K562 (cell line): ENCODE measurements at regions not wholly inside any gene's neighbourhood (a gene's known extent, or its start where the extent isn't known, plus 50 kb on each side); places are given as distances from the start of the nearest gene placed in this dataset.

Experiments
- ATAC-seq: fragments of 200-7000 bp; cut with Tn5 transposase; 3 replicates; pipeline ENCODE4 v1.9.1; 2020; ENCODE audit warnings: moderate library complexity
- BruUV-seq: library from RNA; stranded (reverse); fragments of 400-500 nt; replicated peaks from 2 replicates; lab custom pipeline; 2021; lab: Mats Ljungman, UMichigan
- CTCF ChIA-PET: fragments of 300-600 bp; formaldehyde crosslinking; extraction: SDS; loops from one replicate; lab custom pipeline; 2021; ENCODE audit warnings: low intra/inter-chr PET ratio; lab: Yijun Ruan, JAX
- POLR2A ChIA-PET: fragments of 300-600, 350-650 bp; sonication (Branson Sonifier 250); formaldehyde crosslinking; extraction: SDS; loops from one replicate; lab custom pipeline; 2021; ENCODE audit warnings: antibody characterized with exemption, inconsistent platforms; lab: Yijun Ruan, JAX
- DNase-seq, 4 experiments: peaks; one replicate each; pipeline versions ENCODE4 v3.0.0 to v3.0.0-alpha.2; 2011 to 2018; ENCODE audit warnings: low spot score in 3 of 4, mixed read lengths in 3 of 4; ENCODE audit errors: extremely low read depth in 1 of 4
- FAIRE-seq: peaks from 2 replicates; lab custom pipeline; 2011; peaks lifted over from hg19 to GRCh38; lab: Jason Lieb, UNC
- H2AFZ ChIP-seq: 2 replicates; pipeline ENCODE4 v1.6.0; 2011; ENCODE audit warnings: low read depth, low read length, control low read depth, inconsistent platforms
- H3K27ac ChIP-seq: fragments of 200-600 bp; 3 replicates; pipeline ENCODE4 v1.8.0; 2011; ENCODE audit warnings: low read depth, mild to moderate bottlenecking, control low read depth, inconsistent platforms, low read length, moderate library complexity, mixed read lengths; ENCODE audit errors: extremely low read depth
- H3K27me3 ChIP-seq, 2 experiments: fragments of 300-600 bp in 1 of 2; 2 replicates in 1 of 2; 3 replicates in 1 of 2; pipeline versions ENCODE4 v1.6.0 to v1.8.0; 2011; ENCODE audit warnings: inconsistent platforms in 2 of 2, low read length in 2 of 2, mild to moderate bottlenecking in 1 of 2, mixed read lengths in 1 of 2, moderate library complexity in 1 of 2; ENCODE audit not compliant: control insufficient read depth in 2 of 2, insufficient read depth in 2 of 2
- H3K36me3 ChIP-seq: fragments of 300-600 bp; 3 replicates; pipeline ENCODE4 v1.8.0; 2011; ENCODE audit warnings: mild to moderate bottlenecking, low read length, inconsistent platforms; ENCODE audit not compliant: control insufficient read depth, insufficient read depth
- H3K4me1 ChIP-seq, 2 experiments: fragments of 200-600 bp in 1 of 2; replicated peaks in 1 of 2; 2 replicates in 1 of 2; 3 replicates in 1 of 2; pipeline versions ENCODE4 v1.5.1 to v1.8.0; 2011; ENCODE audit warnings: inconsistent platforms in 2 of 2, low read length in 2 of 2, mild to moderate bottlenecking in 1 of 2, mixed read lengths in 1 of 2, moderate library complexity in 1 of 2; ENCODE audit not compliant: control insufficient read depth in 2 of 2, insufficient read depth in 2 of 2
- H3K4me2 ChIP-seq: 2 replicates; pipeline ENCODE4 v1.6.1; 2011; ENCODE audit warnings: low read length, control low read depth, inconsistent platforms, mixed read lengths; ENCODE audit not compliant: insufficient read depth
- H3K4me3 ChIP-seq: fragments of 200-600 bp; sonication (generic), shearing (Covaris generic); 2 replicates; pipeline ENCODE4 v1.5.1; 2016; ENCODE audit warnings: control low read depth, inconsistent platforms
- H3K79me2 ChIP-seq: fragments of 200-600 bp; 3 replicates; pipeline ENCODE4 v1.8.0; 2011; ENCODE audit warnings: low read length, inconsistent platforms; ENCODE audit not compliant: control insufficient read depth, insufficient read depth
- H3K9ac ChIP-seq, 2 experiments: 2 replicates each; pipeline versions ENCODE4 v1.6.0 to v1.6.1; 2011; ENCODE audit warnings: low read depth in 2 of 2, low read length in 2 of 2, control low read depth in 1 of 2, inconsistent platforms in 1 of 2, mild to moderate bottlenecking in 1 of 2, mixed read lengths in 1 of 2; ENCODE audit not compliant: insufficient read depth in 1 of 2
- H3K9me1 ChIP-seq: one replicate; pipeline ENCODE4 v1.6.0; 2011; ENCODE audit warnings: inconsistent platforms, mild to moderate bottlenecking, low read length, moderate library complexity; ENCODE audit not compliant: control insufficient read depth, insufficient read depth
- H3K9me3 ChIP-seq: replicated peaks from 2 replicates; pipeline ENCODE4 v1.5.1; 2011; ENCODE audit warnings: low read depth, low read length, inconsistent platforms; ENCODE audit not compliant: control insufficient read depth, insufficient read depth
- H4K20me1 ChIP-seq: replicated peaks from 2 replicates; pipeline ENCODE4 v1.6.1; 2011; ENCODE audit warnings: low read length, inconsistent platforms, mixed read lengths; ENCODE audit not compliant: control insufficient read depth, insufficient read depth
- AFF4 ChIP-seq: sonication (generic); formaldehyde crosslinking; IDR thresholded peaks from 2 replicates; pipeline ENCODE4 v1.8.0; 2023; ENCODE audit warnings: mild to moderate bottlenecking, missing genetic modification reagents
- FOSL1 ChIP-seq: fragments of 200-800 bp; sonication (Bioruptor generic); conservative IDR thresholded peaks from 2 replicates; pipeline ENCODE4 v1.6.1; 2016; ENCODE audit warnings: missing genetic modification characterization, missing compliant biosample characterization
- FOXJ2 ChIP-seq: fragments of 200-800 bp; sonication (Bioruptor generic); IDR thresholded peaks from 2 replicates; pipeline ENCODE4 v1.6.1; 2016; ENCODE audit warnings: missing genetic modification characterization, missing compliant biosample characterization
- FOXM1 ChIP-seq, 2 experiments: fragments of 450-650 bp in 1 of 2; sonication (generic) in 1 of 2; formaldehyde crosslinking in 1 of 2; IDR thresholded peaks; 2 replicates each; pipeline versions ENCODE4 v1.6.1 to v1.9.0; 2017 to 2022; ENCODE audit warnings: low read depth in 2 of 2, mild to moderate bottlenecking in 2 of 2, missing genetic modification reagents in 1 of 2, moderate library complexity in 1 of 2
- HMG20A ChIP-seq: fragments of 450-650 bp; formaldehyde crosslinking; conservative IDR thresholded peaks from 2 replicates; pipeline ENCODE4 v1.4.0; 2020; ENCODE audit warnings: mild to moderate bottlenecking, mixed read lengths
- L3MBTL2 ChIP-seq: fragments of 450-650 bp; IDR thresholded peaks from 2 replicates; pipeline ENCODE4 v1.6.1; 2016; ENCODE audit warnings: mild to moderate bottlenecking, moderate library complexity
- POLR2AphosphoS5 ChIP-seq: IDR thresholded peaks from 2 replicates; pipeline ENCODE4 v1.6.1; 2011; ENCODE audit warnings: mild to moderate bottlenecking, low read depth, low read length, moderate library complexity; ENCODE audit not compliant: control insufficient read depth, insufficient read depth
- RBBP5 ChIP-seq: fragments of 200-600 bp; sonication (generic); IDR thresholded peaks from 2 replicates; pipeline ENCODE4 v1.6.1; 2012; ENCODE audit warnings: borderline replicate concordance, mild to moderate bottlenecking, low read length, control low read depth, inconsistent platforms; ENCODE audit not compliant: insufficient read depth, poor library complexity, severe bottlenecking
- ZBTB11 ChIP-seq, 3 experiments: fragments of 200-800 bp in 1 of 3; fragments of 250-450 bp in 1 of 3; fragments of 450-650 bp in 1 of 3; sonication (Bioruptor Pico) in 1 of 3; sonication (Bioruptor generic) in 1 of 3; formaldehyde crosslinking in 1 of 3; IDR thresholded peaks; 2 replicates each; pipeline versions ENCODE4 v1.6.1 to v1.8.0; 2016 to 2022; ENCODE audit warnings: mild to moderate bottlenecking in 2 of 3, missing genetic modification characterization in 2 of 3, missing compliant biosample characterization in 1 of 3, moderate library complexity in 1 of 3
- ZKSCAN8 ChIP-seq: fragments of 200-800 bp; sonication (Bioruptor generic); IDR thresholded peaks from 2 replicates; pipeline ENCODE4 v1.6.1; 2016; ENCODE audit warnings: missing genetic modification characterization, missing compliant biosample characterization
- ZNF217 ChIP-seq: sonication (generic); formaldehyde crosslinking; IDR thresholded peaks from 2 replicates; pipeline ENCODE4 v1.8.0; 2022; ENCODE audit warnings: mild to moderate bottlenecking, missing genetic modification reagents
- WGBS: fragments of 100-300 bp; shearing (Covaris generic); methylation state at CpG from one replicate; pipeline ENCODE4 v1.1.6; 2016; ENCODE audit warnings: low coverage, mixed read lengths; ENCODE audit not compliant: insufficient coverage; ENCODE audit errors: missing lambda C conversion rate; 5-methylcytosine and 5-hydroxymethylcytosine counted together
- in situ Hi-C: fragments of 300-500 bp; cut with MboI; formaldehyde crosslinking; loops from 4 replicates; pipeline ENCODE4 v1.15.0; 2018; ENCODE audit warnings: inconsistent platforms, mixed read lengths
- intact Hi-C: fragments of 100-400 bp; cut with micrococcal nuclease; formaldehyde crosslinking; loops from 2 replicates; pipeline ENCODE4 v1.14.2; 2022

GRCh38 chr3:102081572-102082289 is 232.4 kb downstream of the NFKBIZ start (continued):
- TF ChIP-seq ZBTB11 (CRISPR knock-in tag; IDR thresholded peaks at IDR 0.05) (no peak), FOSL1 (tag) (no peak), FOXJ2 (tag) (no peak), ZKSCAN8 (no peak)

DNA sequence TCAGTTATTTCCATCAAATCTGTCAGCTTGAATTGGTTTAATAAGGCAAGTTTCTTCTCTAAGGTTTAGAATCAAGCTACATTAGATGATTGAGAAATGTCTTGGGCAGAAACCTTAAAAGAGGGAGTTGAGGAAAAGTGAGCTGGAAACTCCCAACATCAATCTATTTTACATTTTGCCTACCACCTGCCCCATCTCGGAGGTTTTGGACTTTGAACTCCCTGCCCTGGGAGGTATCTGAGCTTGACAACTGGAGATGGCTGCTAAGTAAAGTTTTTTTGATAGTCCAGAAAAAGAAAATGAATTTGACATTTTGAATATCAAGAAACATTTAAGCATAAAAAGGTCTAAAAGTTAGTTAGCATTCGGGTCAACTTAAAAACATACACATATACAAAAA is 234.2 kb downstream of the NFKBIZ start:
- POLR2A ChIA-PET, result no interaction called here
- in situ Hi-C loops, result no loop called here
- no peak for FAIRE-seq
- no peaks in the 10 kb centered on the region for H3K4me1 ChIP-seq
- H3K9ac ChIP-seq, result no peak overlapping the region
- H2AFZ ChIP-seq, result no peak overlapping the region
- no peak for ATAC-seq
- CTCF ChIA-PET, result no interaction called here
- no TSS peak for BruUV-seq
- H3K9me1 ChIP-seq, result no peaks in the 10 kb centered on the region
- no peak overlapping the region for H3K27ac ChIP-seq
- no peak for DNase-seq
- no peaks in the 10 kb centered on the region for H3K79me2 ChIP-seq
- H3K4me3 ChIP-seq, result no peak overlapping the region
- H3K4me2 ChIP-seq, result no peak overlapping the region
- intact Hi-C loops, result no loop called here
- no peaks in the 10 kb centered on the region for H3K9me3 ChIP-seq
- no peaks in the 10 kb centered on the region for H3K36me3 ChIP-seq
- 0% methylated on average over 2 of the region's 2 CpGs for WGBS
- H4K20me1 ChIP-seq, result no peaks in the 10 kb centered on the region
- no peaks in the 10 kb centered on the region for H3K27me3 ChIP-seq
- TF ChIP-seq HMG20A (CRISPR knock-in tag) (no peak), ZNF217 (no peak), POLR2AphosphoS5 (no peak), AFF4 (CRISPR knock-in tag) (no peak), RBBP5 (no peak), L3MBTL2 (no peak), FOXM1 (IDR thresholded peaks at IDR 0.05; ENCODE audit: low read depth) (no peak), FOXM1 (CRISPR knock-in tag; IDR thresholded peaks at IDR 0.05; ENCODE audit: low read depth) (no peak)
